Upper lobe of left lung (tissue), 6 donors: ENCODE measurements at regions not wholly inside any gene's neighbourhood (a gene's known extent, or its start where the extent isn't known, plus 50 kb on each side); places are given as distances from the start of the nearest gene placed in this dataset.

Experiments used
- ATAC-seq, 2 donors: fragments of 200-7000 bp; cut with Tn5 transposase; one replicate each; pipeline ENCODE4 v1.9.1; 2022; ENCODE audit warnings: mild to moderate bottlenecking in 2 of 2, moderate library complexity in 2 of 2; ENCODE audit not compliant: low FRiP score in 2 of 2
- DNase-seq, 2 donors: peaks; one replicate each; pipeline ENCODE4 v3.0.0-alpha.2; 2019 to 2020
- H3K27ac ChIP-seq, 4 donors: fragments of 200-600 bp; sonication (generic); one replicate each; pipeline ENCODE4 v1.5.1; 2016 to 2019
- H3K27me3 ChIP-seq, 4 donors: fragments of 200-600 bp; sonication (generic); one replicate each; pipeline ENCODE4 v1.5.1; 2017 to 2019
- H3K36me3 ChIP-seq, 4 donors: fragments of 200-600 bp; sonication (generic); one replicate each; pipeline ENCODE4 v1.5.1; 2016 to 2019
- H3K4me1 ChIP-seq, 4 donors: fragments of 200-600 bp; sonication (generic); one replicate each; pipeline ENCODE4 v1.5.1; 2018 to 2019
- H3K4me3 ChIP-seq, 4 donors: fragments of 200-600 bp; sonication (generic); one replicate each; pipeline ENCODE4 v1.5.1; 2017 to 2019; ENCODE audit warnings: mild to moderate bottlenecking in 2 of 4, moderate library complexity in 1 of 4
- H3K9me3 ChIP-seq, 4 donors: fragments of 200-600 bp; sonication (generic); one replicate each; pipeline ENCODE4 v1.5.1; 2018 to 2019
- EP300 ChIP-seq, 4 donors: sonication (generic); formaldehyde crosslinking; IDR thresholded peaks; one replicate each; pipeline ENCODE4 v1.5.1; 2017; ENCODE audit warnings: antibody characterized with exemption in 4 of 4, control low read depth in 2 of 4
- POLR2A ChIP-seq, 4 donors: fragments of 450-650 bp; IDR thresholded peaks; one replicate each; pipeline ENCODE4 v1.5.1; 2016 to 2017; ENCODE audit warnings: antibody characterized with exemption in 4 of 4, mild to moderate bottlenecking in 2 of 4
- POLR2AphosphoS5 ChIP-seq, 2 donors: sonication (generic); formaldehyde crosslinking; IDR thresholded peaks; one replicate each; pipeline ENCODE4 v1.5.1; 2017; ENCODE audit warnings: antibody characterized with exemption in 2 of 2
- WGBS, 2 donors: methylation state at CpG; one replicate each; pipeline ENCODE4 v1.1.5; 2017 to 2018; 5-methylcytosine and 5-hydroxymethylcytosine counted together
- TF ChIP-seq, protein P1 (sequence below), 6 experiments: fragments of 450-650 bp in 4 of 6; fragments of 200-600 bp in 2 of 6; sonication (generic) in 2 of 6; IDR thresholded peaks; one replicate each; pipeline ENCODE4 v1.5.1; 2016 to 2019; ENCODE audit warnings: antibody characterized with exemption in 6 of 6
- donor health status: DM: no; HTN: no; CAD: no; lungs with moderate emphysema.
- donor health status: DM: no; HTN: yes; CAD: no; lungs with severe emphysema.

DNA sequence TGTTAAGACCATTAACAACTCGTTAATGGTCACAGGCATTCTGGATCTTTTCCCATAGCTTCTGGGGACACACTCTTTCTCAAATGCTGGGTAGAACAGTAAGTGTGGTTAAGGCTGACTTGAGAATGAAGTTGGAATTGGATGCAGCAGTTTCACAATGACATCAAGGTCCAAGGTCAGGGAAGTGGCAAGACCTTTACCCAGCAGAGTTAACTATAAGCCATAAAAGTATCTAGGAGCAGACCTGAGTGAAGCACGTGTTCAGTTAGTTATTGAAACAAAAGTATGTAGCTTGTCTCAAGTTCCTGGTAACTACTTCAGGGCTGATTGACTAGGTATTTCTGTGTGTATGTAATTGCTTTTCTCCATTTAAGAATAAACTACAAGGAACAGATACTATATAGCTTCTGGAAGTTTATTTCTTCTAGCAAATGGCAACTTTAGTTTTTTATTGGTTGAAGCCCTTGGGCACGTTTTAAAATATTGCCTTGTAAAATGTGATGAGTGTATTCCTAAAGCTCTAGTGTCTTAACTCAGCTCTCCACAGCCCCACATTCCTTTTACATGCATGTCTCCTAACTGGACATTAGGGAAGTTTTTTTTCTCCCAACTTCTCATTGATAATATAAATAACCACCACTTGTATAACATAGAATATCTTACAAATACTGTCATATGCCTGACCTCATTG is 479.0 kb upstream of the CITED2 start:
- DNase-seq (no peak), ATAC-seq (no peak)
- no peaks in the 10 kb centered on the region for H3K27me3 ChIP-seq
- H3K4me3 ChIP-seq = no peak overlapping the region
- no peak for TF ChIP-seq POLR2A (IDR thresholded peaks at IDR 0.05)
- no peak for TF ChIP-seq POLR2AphosphoS5 (IDR thresholded peaks at IDR 0.05)
- no peak for TF ChIP-seq EP300 (IDR thresholded peaks at IDR 0.05)
- TF ChIP-seq, protein P1, sequence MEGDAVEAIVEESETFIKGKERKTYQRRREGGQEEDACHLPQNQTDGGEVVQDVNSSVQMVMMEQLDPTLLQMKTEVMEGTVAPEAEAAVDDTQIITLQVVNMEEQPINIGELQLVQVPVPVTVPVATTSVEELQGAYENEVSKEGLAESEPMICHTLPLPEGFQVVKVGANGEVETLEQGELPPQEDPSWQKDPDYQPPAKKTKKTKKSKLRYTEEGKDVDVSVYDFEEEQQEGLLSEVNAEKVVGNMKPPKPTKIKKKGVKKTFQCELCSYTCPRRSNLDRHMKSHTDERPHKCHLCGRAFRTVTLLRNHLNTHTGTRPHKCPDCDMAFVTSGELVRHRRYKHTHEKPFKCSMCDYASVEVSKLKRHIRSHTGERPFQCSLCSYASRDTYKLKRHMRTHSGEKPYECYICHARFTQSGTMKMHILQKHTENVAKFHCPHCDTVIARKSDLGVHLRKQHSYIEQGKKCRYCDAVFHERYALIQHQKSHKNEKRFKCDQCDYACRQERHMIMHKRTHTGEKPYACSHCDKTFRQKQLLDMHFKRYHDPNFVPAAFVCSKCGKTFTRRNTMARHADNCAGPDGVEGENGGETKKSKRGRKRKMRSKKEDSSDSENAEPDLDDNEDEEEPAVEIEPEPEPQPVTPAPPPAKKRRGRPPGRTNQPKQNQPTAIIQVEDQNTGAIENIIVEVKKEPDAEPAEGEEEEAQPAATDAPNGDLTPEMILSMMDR (IDR thresholded peaks at IDR 0.05) = no peak
- no peaks in the 10 kb centered on the region for H3K9me3 ChIP-seq
- no peaks in the 10 kb centered on the region for H3K36me3 ChIP-seq
- 46 to 70% methylated on average over 3 of the region's 3 CpGs for WGBS, 2 donors
- no peak overlapping the region for H3K27ac ChIP-seq
- peaks cover 5 to 8% (median 6%) of the 10 kb centered on the region in 4 donors for H3K4me1 ChIP-seq

GRCh38 chr6:139852488-139853140 is 478.2 kb upstream of the CITED2 start:
- no peak overlapping the region for H3K4me3 ChIP-seq
- no peaks in the 10 kb centered on the region for H3K9me3 ChIP-seq
- H3K4me1 ChIP-seq = peaks cover 5 to 8% (median 6%) of the 10 kb centered on the region in 4 donors
- WGBS, 2 donors = 74 to 81% methylated on average over 9 of the region's 9 CpGs
- no peak for DNase-seq
- no peaks in the 10 kb centered on the region for H3K27me3 ChIP-seq
- TF ChIP-seq EP300 (IDR thresholded peaks at IDR 0.05) (no peak), POLR2A (IDR thresholded peaks at IDR 0.05) (no peak), POLR2AphosphoS5 (IDR thresholded peaks at IDR 0.05) (no peak)
- TF ChIP-seq, protein P1 (IDR thresholded peaks at IDR 0.05) = no peak
- ATAC-seq = no peak
- no peaks in the 10 kb centered on the region for H3K36me3 ChIP-seq
- no peak overlapping the region for H3K27ac ChIP-seq

- Histone ChIP-seq H3K4me1 (peaks cover 7 to 10% (median 9%) of the 10 kb centered on the region in 4 donors), H3K27ac (no peak overlapping the region), H3K36me3 (no peaks in the 10 kb centered on the region), H3K9me3 (no peaks in the 10 kb centered on the region), H3K27me3 (no peaks in the 10 kb centered on the region), H3K4me3 (no peak overlapping the region)
- DNase-seq = no peak
- no peak for ATAC-seq
- WGBS, 2 donors = 80 to 84% methylated on average over 2 of the region's 2 CpGs
- TF ChIP-seq, protein P1 (IDR thresholded peaks at IDR 0.05) = no peak
- TF ChIP-seq POLR2AphosphoS5 (IDR thresholded peaks at IDR 0.05) (no peak), EP300 (IDR thresholded peaks at IDR 0.05) (no peak), POLR2A (IDR thresholded peaks at IDR 0.05) (no peak)
Observed at GRCh38 chr6:139852067-139852466, 477.6 kb upstream of the CITED2 start.

GRCh38 chr6:139851206-139851605 is 476.8 kb upstream of the CITED2 start:
- ATAC-seq = no peak
- H3K27me3 ChIP-seq = no peaks in the 10 kb centered on the region
- H3K9me3 ChIP-seq = no peaks in the 10 kb centered on the region
- WGBS, 2 donors = 48 to 49% methylated on average over 4 of the region's 4 CpGs
- H3K36me3 ChIP-seq = no peaks in the 10 kb centered on the region
- H3K4me1 ChIP-seq = peaks cover 10 to 18% (median 16%) of the 10 kb centered on the region in 4 donors
- H3K27ac ChIP-seq = no peak overlapping the region
- TF ChIP-seq POLR2AphosphoS5 (IDR thresholded peaks at IDR 0.05) (no peak), EP300 (IDR thresholded peaks at IDR 0.05) (no peak)
- TF ChIP-seq, protein P1 (IDR thresholded peaks at IDR 0.05) = no peak
- DNase-seq = no peak
- H3K4me3 ChIP-seq = no peak overlapping the region
